ENCODE measurements at regions not wholly inside any gene's neighbourhood (a gene's known extent, or its start where the extent isn't known, plus 50 kb on each side); places are given as distances from the start of the nearest gene placed in this dataset.

- TF ChIP-seq PRDM1 (tag by site-specific recombination; IDR thresholded peaks at IDR 0.05): no peak
- no peak for TF ChIP-seq CTCF (tag by site-specific recombination; IDR thresholded peaks at IDR 0.05)
- no peak for TF ChIP-seq ZNF114 (tag by site-specific recombination; IDR thresholded peaks at IDR 0.05)
Measured at GRCh38 chr13:47087241-47087640, 190.4 kb upstream of the HTR2A start.
